Adrenal gland (tissue), 5 donors: ENCODE measurements at regions not wholly inside any gene's neighbourhood (a gene's known extent, or its start where the extent isn't known, plus 50 kb on each side); places are given as distances from the start of the nearest gene placed in this dataset.

Source experiments
- POLR2A ChIP-seq, 2 donors: fragments of 450-650 bp; IDR thresholded peaks; one replicate each; pipeline ENCODE4 v1.6.1; 2017; ENCODE audit warnings: antibody characterized with exemption in 2 of 2, mild to moderate bottlenecking in 2 of 2, moderate library complexity in 1 of 2
- TF ChIP-seq, protein P1 (sequence below), 6 experiments: fragments of 450-650 bp in 4 of 6; fragments of 200-600 bp in 2 of 6; sonication (generic) in 1 of 6; IDR thresholded peaks; 1 replicate in 5 of 6; 2 replicates in 1 of 6; pipeline versions ENCODE4 v1.5.1 to v1.8.0; 2016 to 2021; ENCODE audit warnings: antibody characterized with exemption in 6 of 6, mild to moderate bottlenecking in 2 of 6, moderate library complexity in 1 of 6
- donor health status: DM: no; HTN: no; CAD: no.

DNA sequence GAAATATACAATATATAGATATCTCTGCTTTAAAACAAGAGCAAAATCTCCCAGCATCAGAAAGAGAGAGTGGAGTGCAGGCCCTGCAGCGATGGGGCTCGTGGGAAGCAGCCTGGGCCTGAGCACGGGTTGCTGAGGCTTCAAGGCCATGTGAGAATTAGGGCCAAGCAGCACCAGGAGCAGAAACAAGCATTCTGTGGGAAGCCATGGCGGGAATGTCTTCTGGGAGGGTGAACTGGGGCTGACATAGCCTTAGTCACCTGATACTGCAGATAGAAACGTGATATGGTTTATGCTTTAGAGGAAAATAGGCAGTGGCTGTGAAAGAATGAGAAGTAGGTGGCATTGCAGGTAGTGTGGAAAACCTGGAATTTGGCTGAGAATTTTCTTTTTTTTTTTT, 472.3 kb downstream of the IRS2 start:
- TF ChIP-seq, protein P1, sequence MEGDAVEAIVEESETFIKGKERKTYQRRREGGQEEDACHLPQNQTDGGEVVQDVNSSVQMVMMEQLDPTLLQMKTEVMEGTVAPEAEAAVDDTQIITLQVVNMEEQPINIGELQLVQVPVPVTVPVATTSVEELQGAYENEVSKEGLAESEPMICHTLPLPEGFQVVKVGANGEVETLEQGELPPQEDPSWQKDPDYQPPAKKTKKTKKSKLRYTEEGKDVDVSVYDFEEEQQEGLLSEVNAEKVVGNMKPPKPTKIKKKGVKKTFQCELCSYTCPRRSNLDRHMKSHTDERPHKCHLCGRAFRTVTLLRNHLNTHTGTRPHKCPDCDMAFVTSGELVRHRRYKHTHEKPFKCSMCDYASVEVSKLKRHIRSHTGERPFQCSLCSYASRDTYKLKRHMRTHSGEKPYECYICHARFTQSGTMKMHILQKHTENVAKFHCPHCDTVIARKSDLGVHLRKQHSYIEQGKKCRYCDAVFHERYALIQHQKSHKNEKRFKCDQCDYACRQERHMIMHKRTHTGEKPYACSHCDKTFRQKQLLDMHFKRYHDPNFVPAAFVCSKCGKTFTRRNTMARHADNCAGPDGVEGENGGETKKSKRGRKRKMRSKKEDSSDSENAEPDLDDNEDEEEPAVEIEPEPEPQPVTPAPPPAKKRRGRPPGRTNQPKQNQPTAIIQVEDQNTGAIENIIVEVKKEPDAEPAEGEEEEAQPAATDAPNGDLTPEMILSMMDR (IDR thresholded peaks at IDR 0.05), result no peak
- no peak for TF ChIP-seq POLR2A (IDR thresholded peaks at IDR 0.05)
